Activated B cell treated with CpG ODN at 0.5 μM for 24 hours (primary cell): ENCODE measurements at regions not wholly inside any gene's neighbourhood (a gene's known extent, or its start where the extent isn't known, plus 50 kb on each side); places are given as distances from the start of the nearest gene placed in this dataset.

Source experiments
- ATAC-seq: fragments of 200-7000 bp; cut with Tn5 transposase; one replicate; pipeline ENCODE4 v1.10.0; 2021; ENCODE audit warnings: low read depth, mild to moderate bottlenecking, moderate library complexity
- CTCF ChIA-PET: fragments of 350-600 bp; sonication (Branson Sonifier 250); formaldehyde crosslinking; loops from one replicate; lab custom pipeline; 2021; ENCODE audit warnings: antibody characterized with exemption; lab: Charles Lee
- POLR2A ChIA-PET: fragments of 350-600 bp; sonication (Branson Sonifier 250); formaldehyde crosslinking; loops from one replicate; lab custom pipeline; 2021; ENCODE audit warnings: antibody characterized with exemption; lab: Charles Lee
- DNase-seq: peaks from one replicate; pipeline ENCODE4 v3.0.0; 2022
- H3K27ac Mint-ChIP-seq: one replicate; pipeline ENCODE4 v1.8.0; 2020; ENCODE audit warnings: mixed read lengths
- H3K27me3 Mint-ChIP-seq: one replicate; pipeline ENCODE4 v1.8.0; 2021; ENCODE audit warnings: mixed read lengths
- H3K36me3 Mint-ChIP-seq: one replicate; pipeline ENCODE4 v1.8.0; 2021; ENCODE audit warnings: low read depth, mixed read lengths
- H3K4me1 Mint-ChIP-seq: one replicate; pipeline ENCODE4 v1.8.0; 2021; ENCODE audit warnings: mixed read lengths
- H3K4me3 Mint-ChIP-seq: one replicate; pipeline ENCODE4 v1.8.0; 2020; ENCODE audit warnings: mild to moderate bottlenecking, mixed read lengths
- H3K9me3 Mint-ChIP-seq: one replicate; pipeline ENCODE4 v1.8.0; 2020; ENCODE audit warnings: mixed read lengths
- CTCF ChIP-seq: fragments of 200-600 bp; IDR thresholded peaks from one replicate; pipeline ENCODE4 v1.8.0; 2022; ENCODE audit warnings: antibody characterized with exemption, mild to moderate bottlenecking
- intact Hi-C: fragments of 100-400 bp; cut with micrococcal nuclease; formaldehyde crosslinking; loops from one replicate; pipeline ENCODE4 v1.15.1; 2024

DNA sequence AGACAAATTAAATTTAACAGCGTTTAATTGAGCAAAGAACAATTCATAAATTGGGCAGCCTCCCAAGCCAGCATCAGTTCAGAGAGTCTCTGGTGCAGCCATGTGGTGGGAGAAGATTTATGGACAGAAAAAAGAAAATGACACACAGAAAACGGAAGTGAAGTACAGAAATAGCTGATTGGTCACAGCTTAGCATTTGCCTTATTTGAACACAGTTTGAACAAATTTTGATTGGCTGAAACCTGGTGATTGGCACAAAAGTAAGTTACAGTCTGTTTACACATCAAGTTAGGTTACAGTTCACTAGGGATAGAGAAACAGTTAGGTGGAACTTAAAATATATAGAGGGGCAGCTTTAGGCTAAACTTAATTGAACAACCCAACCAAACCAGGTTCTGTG, 720.1 kb downstream of the TYW1 start:
- ChIA-PET CTCF (no interaction called here), POLR2A (no interaction called here)
- Mint-ChIP-seq H3K4me3 (no peak overlapping the region), H3K4me1 (no peaks in the 10 kb centered on the region), H3K27me3 (no peaks in the 10 kb centered on the region), H3K36me3 (no peaks in the 10 kb centered on the region), H3K27ac (no peak overlapping the region), H3K9me3 (peaks cover under 1% of the 10 kb centered on the region)
- DNase-seq (no peak), ATAC-seq (no peak)
- intact Hi-C loops = no loop called here
- TF ChIP-seq CTCF = no peak

- no peak overlapping the region for H3K4me3 Mint-ChIP-seq
- H3K27ac Mint-ChIP-seq = no peak overlapping the region
- CTCF ChIA-PET = no interaction called here
- POLR2A ChIA-PET = no interaction called here
- peaks cover 7% of the 10 kb centered on the region for H3K9me3 Mint-ChIP-seq
- no peak for TF ChIP-seq CTCF
- DNase-seq (no peak), ATAC-seq (no peak)
- intact Hi-C loops = no loop called here
- no peaks in the 10 kb centered on the region for H3K4me1 Mint-ChIP-seq
- no peaks in the 10 kb centered on the region for H3K36me3 Mint-ChIP-seq
- no peaks in the 10 kb centered on the region for H3K27me3 Mint-ChIP-seq
These were observed 727.0 kb downstream of the TYW1 start for GRCh38 chr7:67723591-67723990.

- TF ChIP-seq CTCF = no peak
- ChIA-PET CTCF (no interaction called here), POLR2A (no interaction called here)
- Mint-ChIP-seq H3K4me1 (no peaks in the 10 kb centered on the region), H3K27me3 (no peaks in the 10 kb centered on the region), H3K36me3 (no peaks in the 10 kb centered on the region), H3K27ac (no peak overlapping the region), H3K9me3 (peaks cover 7% of the 10 kb centered on the region), H3K4me3 (no peak overlapping the region)
- ATAC-seq (no peak), DNase-seq (no peak)
- intact Hi-C loops = no loop called here
These were observed 727.8 kb downstream of the TYW1 start for GRCh38 chr7:67724435-67724834.

GRCh38 chr7:67724955-67725354, 728.3 kb downstream of the TYW1 start:
- POLR2A ChIA-PET = no interaction called here
- Mint-ChIP-seq H3K27ac (no peak overlapping the region), H3K9me3 (peaks cover 7% of the 10 kb centered on the region), H3K27me3 (no peaks in the 10 kb centered on the region), H3K36me3 (no peaks in the 10 kb centered on the region), H3K4me1 (no peaks in the 10 kb centered on the region), H3K4me3 (no peak overlapping the region)
- intact Hi-C loops = no loop called here
- no peak for ATAC-seq
- CTCF ChIA-PET = no interaction called here
- no peak for DNase-seq
- TF ChIP-seq CTCF = no peak

DNA sequence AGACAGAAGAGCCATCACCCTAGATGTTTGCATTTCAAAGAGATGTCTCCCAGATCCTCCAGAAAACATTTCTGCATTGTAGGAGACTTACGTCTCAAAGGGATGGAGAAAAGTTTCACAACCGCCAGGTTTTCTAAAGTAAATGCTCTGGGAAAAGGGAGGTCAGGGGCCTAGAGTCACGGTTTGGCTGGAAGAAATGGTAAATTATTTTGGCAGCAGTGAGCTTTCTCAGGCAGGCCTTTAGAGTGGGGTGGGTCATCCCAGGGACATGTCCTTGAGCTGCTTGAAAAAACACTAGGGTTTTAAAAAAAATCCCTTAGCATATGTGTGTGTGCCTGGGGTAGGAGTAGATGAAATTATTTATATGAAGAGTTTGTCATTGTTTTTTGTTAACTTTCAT, 728.8 kb downstream of the TYW1 start:
- Mint-ChIP-seq H3K27ac (no peak overlapping the region), H3K4me1 (no peaks in the 10 kb centered on the region), H3K4me3 (no peak overlapping the region), H3K9me3 (peaks cover 7% of the 10 kb centered on the region), H3K36me3 (no peaks in the 10 kb centered on the region), H3K27me3 (no peaks in the 10 kb centered on the region)
- ChIA-PET CTCF (no interaction called here), POLR2A (no interaction called here)
- no peak for ATAC-seq
- TF ChIP-seq CTCF = no peak
- intact Hi-C loops = no loop called here
- DNase-seq = no peak
